IMR-90 (cell line): ENCODE measurements at regions not wholly inside any gene's neighbourhood (a gene's known extent, or its start where the extent isn't known, plus 50 kb on each side); places are given as distances from the start of the nearest gene placed in this dataset.
A peak's percentile ranks its signal among the peaks of the same experiment; 100 is the strongest.

Experiments used
- ATAC-seq: fragments of 200-7000 bp; cut with Tn5 transposase; 2 replicates; pipeline ENCODE4 v1.9.1; 2020; ENCODE audit warnings: low read depth, mild to moderate bottlenecking, moderate library complexity
- BruUV-seq: library from RNA; stranded (reverse); fragments of 400-500 nt; replicated peaks from 2 replicates; lab custom pipeline; 2021; lab: Mats Ljungman, UMichigan
- CTCF ChIA-PET: fragments of 300-600 bp; formaldehyde crosslinking; extraction: SDS; loops from one replicate; lab custom pipeline; 2021; ENCODE audit warnings: antibody characterized with exemption; lab: Yijun Ruan, JAX
- POLR2A ChIA-PET: fragments of 300-600 bp; sonication (Branson Sonifier 250); formaldehyde crosslinking; loops from one replicate; lab custom pipeline; 2022; ENCODE audit warnings: antibody characterized with exemption; ENCODE audit not compliant: unreplicated experiment; lab: Charles Lee
- DNase-seq: peaks from one replicate; pipeline ENCODE4 v3.0.0; 2013
- H2AFZ ChIP-seq: replicated peaks from 2 replicates; pipeline ENCODE3; 2013; ENCODE audit warnings: low read length, mild to moderate bottlenecking; ENCODE audit not compliant: poor library complexity
- H2AK5ac ChIP-seq: 2 replicates; pipeline ENCODE4 v1.6.1; 2013; ENCODE audit warnings: low read depth, low read length, inconsistent platforms
- H2AK9ac ChIP-seq: replicated peaks from 2 replicates; pipeline ENCODE3; 2013; ENCODE audit warnings: mild to moderate bottlenecking, low read depth, low read length, moderate library complexity; ENCODE audit not compliant: poor library complexity
- H2BK120ac ChIP-seq: 2 replicates; pipeline ENCODE4 v1.6.1; 2013; ENCODE audit warnings: low read depth, low read length, inconsistent platforms
- H2BK15ac ChIP-seq: 3 replicates; pipeline ENCODE4 v1.6.1; 2013; ENCODE audit warnings: low read depth, low read length, inconsistent platforms
- H2BK20ac ChIP-seq: 2 replicates; pipeline ENCODE4 v1.6.1; 2013; ENCODE audit warnings: low read depth, mild to moderate bottlenecking, inconsistent platforms, low read length, moderate library complexity
- H2BK5ac ChIP-seq: 2 replicates; pipeline ENCODE4 v1.6.1; 2013; ENCODE audit warnings: mild to moderate bottlenecking, low read depth, low read length, inconsistent platforms; ENCODE audit not compliant: poor library complexity, severe bottlenecking
- H3K14ac ChIP-seq: replicated peaks from 2 replicates; pipeline ENCODE4 v1.6.1; 2013; ENCODE audit warnings: low read depth, low read length, inconsistent platforms
- H3K18ac ChIP-seq: 2 replicates; pipeline ENCODE4 v1.6.1; 2013; ENCODE audit warnings: low read depth, low read length, control low read depth
- H3K23ac ChIP-seq: 2 replicates; pipeline ENCODE4 v1.6.1; 2013; ENCODE audit warnings: low read depth, low read length, inconsistent platforms
- H3K27ac ChIP-seq: 2 replicates; pipeline ENCODE4 v1.5.1; 2013; ENCODE audit warnings: mild to moderate bottlenecking, control low read depth, low read length; ENCODE audit not compliant: insufficient read depth
- H3K27me3 ChIP-seq: 2 replicates; pipeline ENCODE4 v1.6.1; 2013; ENCODE audit warnings: low read length; ENCODE audit not compliant: control insufficient read depth, insufficient read depth
- H3K36me3 ChIP-seq: 2 replicates; pipeline ENCODE4 v1.6.1; 2013; ENCODE audit warnings: low read length, mixed read lengths; ENCODE audit not compliant: control insufficient read depth, insufficient read depth
- H3K4ac ChIP-seq: 2 replicates; pipeline ENCODE4 v1.6.1; 2013; ENCODE audit warnings: low read depth, low read length, inconsistent platforms
- H3K4me1 ChIP-seq: 2 replicates; pipeline ENCODE4 v1.6.1; 2013; ENCODE audit warnings: low read length, mixed read lengths; ENCODE audit not compliant: control insufficient read depth, insufficient read depth
- H3K4me2 ChIP-seq: 2 replicates; pipeline ENCODE4 v1.6.1; 2013; ENCODE audit warnings: low read depth, mild to moderate bottlenecking, control low read depth, low read length, moderate library complexity
- H3K4me3 ChIP-seq: 2 replicates; pipeline ENCODE4 v1.5.1; 2013; ENCODE audit warnings: low read depth, mild to moderate bottlenecking, control low read depth, low read length, moderate library complexity; ENCODE audit not compliant: insufficient read depth
- H3K56ac ChIP-seq: 2 replicates; pipeline ENCODE4 v1.6.1; 2013; ENCODE audit warnings: low read length, inconsistent platforms; ENCODE audit not compliant: insufficient read depth; ENCODE audit errors: extremely low read depth
- H3K79me1 ChIP-seq, 2 experiments: 2 replicates each; pipeline ENCODE4 v1.6.1; 2013; ENCODE audit warnings: low read length in 2 of 2, inconsistent platforms in 1 of 2, low read depth in 1 of 2
- H3K9ac ChIP-seq: 2 replicates; pipeline ENCODE4 v1.6.1; 2013; ENCODE audit warnings: low read depth, low read length, control low read depth
- H3K9me1 ChIP-seq: 2 replicates; pipeline ENCODE4 v1.6.1; 2013; ENCODE audit warnings: low read length, inconsistent platforms; ENCODE audit not compliant: insufficient read depth
- H3K9me3 ChIP-seq: 2 replicates; pipeline ENCODE4 v1.6.1; 2013; ENCODE audit warnings: low read length; ENCODE audit not compliant: control insufficient read depth, insufficient read depth
- H4K20me1 ChIP-seq: 2 replicates; pipeline ENCODE4 v1.6.1; 2013; ENCODE audit warnings: low read length, inconsistent platforms; ENCODE audit not compliant: insufficient read depth
- H4K5ac ChIP-seq: 2 replicates; pipeline ENCODE4 v1.6.1; 2013; ENCODE audit warnings: mild to moderate bottlenecking, low read depth, low read length, control low read depth
- H4K8ac ChIP-seq, 2 experiments: 2 replicates each; pipeline ENCODE4 v1.6.1; 2013; ENCODE audit warnings: low read depth in 2 of 2, low read length in 2 of 2, control low read depth in 1 of 2, inconsistent platforms in 1 of 2
- H4K91ac ChIP-seq: 2 replicates; pipeline ENCODE4 v1.6.1; 2013; ENCODE audit warnings: low read depth, low read length, inconsistent platforms; ENCODE audit not compliant: insufficient read depth
- CTCF ChIP-seq: conservative IDR thresholded peaks from 2 replicates; pipeline ENCODE4 v1.5.1; 2012; ENCODE audit warnings: mild to moderate bottlenecking, low read depth, low read length, improper control_type of control experiment
- ELK1 ChIP-seq: fragments of 150-350 bp; IDR thresholded peaks from 2 replicates; pipeline ENCODE4 v1.6.1; 2016; ENCODE audit warnings: low read depth, mild to moderate bottlenecking, low read length, moderate library complexity, borderline replicate concordance
- FOS ChIP-seq: fragments of 150-350 bp; IDR thresholded peaks from 2 replicates; pipeline ENCODE4 v1.6.1; 2016; ENCODE audit warnings: low read depth, low read length
- NFE2L2 ChIP-seq: fragments of 150-350 bp; IDR thresholded peaks from 2 replicates; pipeline ENCODE4 v1.6.1; 2016; ENCODE audit warnings: low read depth, mild to moderate bottlenecking, low read length
- RFX5 ChIP-seq: IDR thresholded peaks from 2 replicates; pipeline ENCODE4 v1.8.0; 2012; ENCODE audit warnings: low read depth, mild to moderate bottlenecking, low read length, moderate library complexity
- USF2 ChIP-seq: fragments of 150-350 bp; IDR thresholded peaks from 2 replicates; pipeline ENCODE4 v1.6.1; 2017; ENCODE audit warnings: mild to moderate bottlenecking, antibody characterized with exemption, low read length, low read depth
- WGBS, 2 experiments: methylation state at CpG; one replicate each; pipeline versions ENCODE4 v1.1.5 to v1.1.7; 2013; ENCODE audit warnings: missing lambda C conversion rate in 2 of 2; ENCODE audit not compliant: insufficient read length in 1 of 2; ENCODE audit errors: extremely low coverage in 2 of 2; 5-methylcytosine and 5-hydroxymethylcytosine counted together
- dilution Hi-C: fragments of 300-500 bp; cut with HindIII; formaldehyde crosslinking; loops from one replicate; pipeline ENCODE4 v1.14.3; 2018; ENCODE audit warnings: low sequenced_read_pairs; ENCODE audit not compliant: unreplicated experiment
- in situ Hi-C: fragments of 300-500 bp; cut with MboI; formaldehyde crosslinking; loops from 3 replicates; pipeline ENCODE4 v1.14.3; 2019; ENCODE audit warnings: low sequenced_read_pairs, inconsistent platforms, mixed read lengths
- intact Hi-C: fragments of 100-400 bp; cut with micrococcal nuclease; formaldehyde crosslinking; loops from 2 replicates; pipeline ENCODE4 v1.10.0; 2022

- Histone ChIP-seq H4K20me1 (no peaks in the 10 kb centered on the region), H3K4me1 (peaks cover 10% of the 10 kb centered on the region), H4K5ac (no peak overlapping the region), H2BK5ac (peak overlapping the region; percentile 10), H3K9me3 (no peaks in the 10 kb centered on the region), H2AK5ac (no peak overlapping the region), H3K27ac (no peak overlapping the region), H2AFZ (no peak overlapping the region), H3K27me3 (no peaks in the 10 kb centered on the region), H3K18ac (no peak overlapping the region), H3K4me3 (no peak overlapping the region), H3K56ac (no peak overlapping the region), H3K36me3 (no peaks in the 10 kb centered on the region), H2BK120ac (no peak overlapping the region), H2AK9ac (no peak overlapping the region), H3K9ac (no peak overlapping the region), H4K91ac (no peak overlapping the region), H2BK15ac (no peak overlapping the region), H3K4ac (no peak overlapping the region), H3K79me1 (no peaks in the 10 kb centered on the region), H3K23ac (no peak overlapping the region), H3K14ac (no peak overlapping the region), H3K4me2 (peak overlapping the region; percentile 49; the same call in 1 of the 2 replicates), H4K8ac (peak overlapping the region in 1 of 2 experiments; percentile 3; a peak in 1 of 4 replicates), H2BK20ac (no peak overlapping the region), H3K9me1 (0 out of 2 replicates have a peak, but pooled peaks cover 3% of the 10 kb centered on the region)
- in situ Hi-C loops (no loop called here), intact Hi-C loops (loop anchor here (5.0 kb wide), 1 partner anchor 195 kb away; no protein-coding TSS in a partner anchor), dilution Hi-C loops (no loop called here)
- WGBS, 2 experiments: no CpG with 5 or more reads among the region's 1 CpG
- ChIA-PET POLR2A (interaction anchor here (0.5 to 0.7 kb wide), 2 partner anchors 20 to 100 kb away, joined by 4 to 8 read pairs; no protein-coding TSS in a partner anchor), CTCF (interaction anchor here (0.5 to 1.4 kb wide), 2 partner anchors 49 to 233 kb away, joined by 4 to 5 read pairs; no protein-coding TSS in a partner anchor)
- BruUV-seq: no TSS peak
- ATAC-seq: peak; percentile 72
- peak; percentile 77 for DNase-seq
- TF ChIP-seq FOS (0 out of 2 replicates have a peak, but pooled peaks have one; percentile 20), ELK1 (no peak), NFE2L2 (no peak), CTCF (no peak), USF2 (no peak), RFX5 (no peak)
Observed at GRCh38 chr12:25767606-25768005, 190.9 kb upstream of the RASSF8 start.
